ENCODE measurements at regions not wholly inside any gene's neighbourhood (a gene's known extent, or its start where the extent isn't known, plus 50 kb on each side); places are given as distances from the start of the nearest gene placed in this dataset.
"Not testable (repeated sequence)": the region's sequence is repeated elsewhere in the genome, so short reads cannot be mapped to it uniquely, and the experiment has no call there.

DNA sequence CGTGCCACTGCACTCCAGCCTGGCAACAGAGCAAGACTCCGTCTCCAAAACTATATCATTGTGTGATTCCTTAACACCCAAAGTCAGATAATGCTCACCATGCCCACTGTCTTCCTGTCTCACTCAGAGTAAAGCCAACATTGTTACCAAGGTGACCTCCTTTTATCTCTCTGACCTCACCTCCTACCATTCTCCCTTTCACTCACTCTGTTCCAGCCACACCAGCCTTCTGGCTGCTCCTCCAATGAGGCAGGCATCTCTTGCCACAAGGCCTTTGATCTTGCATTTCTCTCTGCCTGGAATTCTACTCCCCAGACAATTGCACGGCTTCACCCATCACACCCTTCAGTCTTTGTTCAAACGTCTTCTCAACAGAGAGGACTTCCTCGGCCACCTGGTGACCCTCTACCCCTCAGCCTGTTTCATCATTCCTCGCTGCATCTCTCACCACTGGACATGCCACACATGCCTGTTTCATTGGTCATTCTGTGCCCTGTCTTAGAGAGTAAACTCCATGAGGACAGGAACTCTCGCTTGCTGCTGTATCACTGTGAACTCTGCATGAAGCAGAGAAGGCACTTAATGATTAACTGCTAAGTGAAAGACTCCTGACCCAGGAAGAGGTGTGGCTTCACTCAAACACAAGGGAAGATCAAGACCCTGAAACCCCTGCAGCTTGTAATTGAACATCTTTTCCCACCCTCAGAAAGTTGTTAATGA, 67.1 kb upstream of the CAPZB start (continued):
- TF ChIP-seq, protein P1, sequence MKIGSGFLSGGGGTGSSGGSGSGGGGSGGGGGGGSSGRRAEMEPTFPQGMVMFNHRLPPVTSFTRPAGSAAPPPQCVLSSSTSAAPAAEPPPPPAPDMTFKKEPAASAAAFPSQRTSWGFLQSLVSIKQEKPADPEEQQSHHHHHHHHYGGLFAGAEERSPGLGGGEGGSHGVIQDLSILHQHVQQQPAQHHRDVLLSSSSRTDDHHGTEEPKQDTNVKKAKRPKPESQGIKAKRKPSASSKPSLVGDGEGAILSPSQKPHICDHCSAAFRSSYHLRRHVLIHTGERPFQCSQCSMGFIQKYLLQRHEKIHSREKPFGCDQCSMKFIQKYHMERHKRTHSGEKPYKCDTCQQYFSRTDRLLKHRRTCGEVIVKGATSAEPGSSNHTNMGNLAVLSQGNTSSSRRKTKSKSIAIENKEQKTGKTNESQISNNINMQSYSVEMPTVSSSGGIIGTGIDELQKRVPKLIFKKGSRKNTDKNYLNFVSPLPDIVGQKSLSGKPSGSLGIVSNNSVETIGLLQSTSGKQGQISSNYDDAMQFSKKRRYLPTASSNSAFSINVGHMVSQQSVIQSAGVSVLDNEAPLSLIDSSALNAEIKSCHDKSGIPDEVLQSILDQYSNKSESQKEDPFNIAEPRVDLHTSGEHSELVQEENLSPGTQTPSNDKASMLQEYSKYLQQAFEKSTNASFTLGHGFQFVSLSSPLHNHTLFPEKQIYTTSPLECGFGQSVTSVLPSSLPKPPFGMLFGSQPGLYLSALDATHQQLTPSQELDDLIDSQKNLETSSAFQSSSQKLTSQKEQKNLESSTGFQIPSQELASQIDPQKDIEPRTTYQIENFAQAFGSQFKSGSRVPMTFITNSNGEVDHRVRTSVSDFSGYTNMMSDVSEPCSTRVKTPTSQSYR (CRISPR knock-in tag; IDR thresholded peaks at IDR 0.05) = no peak
- TF ChIP-seq, protein P2, sequence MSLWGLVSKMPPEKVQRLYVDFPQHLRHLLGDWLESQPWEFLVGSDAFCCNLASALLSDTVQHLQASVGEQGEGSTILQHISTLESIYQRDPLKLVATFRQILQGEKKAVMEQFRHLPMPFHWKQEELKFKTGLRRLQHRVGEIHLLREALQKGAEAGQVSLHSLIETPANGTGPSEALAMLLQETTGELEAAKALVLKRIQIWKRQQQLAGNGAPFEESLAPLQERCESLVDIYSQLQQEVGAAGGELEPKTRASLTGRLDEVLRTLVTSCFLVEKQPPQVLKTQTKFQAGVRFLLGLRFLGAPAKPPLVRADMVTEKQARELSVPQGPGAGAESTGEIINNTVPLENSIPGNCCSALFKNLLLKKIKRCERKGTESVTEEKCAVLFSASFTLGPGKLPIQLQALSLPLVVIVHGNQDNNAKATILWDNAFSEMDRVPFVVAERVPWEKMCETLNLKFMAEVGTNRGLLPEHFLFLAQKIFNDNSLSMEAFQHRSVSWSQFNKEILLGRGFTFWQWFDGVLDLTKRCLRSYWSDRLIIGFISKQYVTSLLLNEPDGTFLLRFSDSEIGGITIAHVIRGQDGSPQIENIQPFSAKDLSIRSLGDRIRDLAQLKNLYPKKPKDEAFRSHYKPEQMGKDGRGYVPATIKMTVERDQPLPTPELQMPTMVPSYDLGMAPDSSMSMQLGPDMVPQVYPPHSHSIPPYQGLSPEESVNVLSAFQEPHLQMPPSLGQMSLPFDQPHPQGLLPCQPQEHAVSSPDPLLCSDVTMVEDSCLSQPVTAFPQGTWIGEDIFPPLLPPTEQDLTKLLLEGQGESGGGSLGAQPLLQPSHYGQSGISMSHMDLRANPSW (CRISPR knock-in tag; conservative IDR thresholded peaks at IDR 0.05; ENCODE audit: low read depth) = no peak

DNA sequence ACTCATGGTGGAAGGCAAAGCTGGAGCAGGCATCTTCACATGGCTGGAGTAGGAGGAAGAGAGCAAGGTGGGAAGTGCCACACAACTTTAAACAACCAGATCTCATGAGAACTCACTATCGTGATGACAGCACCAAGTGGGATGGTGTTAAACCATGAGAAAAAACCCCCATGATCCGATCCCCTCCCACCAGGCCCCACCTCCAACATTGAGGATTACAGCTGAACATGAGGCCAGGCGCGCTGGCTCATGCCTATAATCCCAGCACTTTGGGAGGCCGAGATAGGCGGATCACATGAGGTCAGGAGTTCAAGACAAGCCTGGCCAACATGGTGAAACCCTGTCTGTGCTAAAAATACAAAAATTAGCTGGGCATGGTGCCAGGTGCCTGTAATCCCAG, 66.5 kb upstream of the CAPZB start:
- H3K4me3 Mint-ChIP-seq; CTCF ChIA-PET; POLR2A ChIA-PET; DNase-seq (ENCODE audit: low spot score); H3K4me1 Mint-ChIP-seq; ATAC-seq; H3K27ac Mint-ChIP-seq: not testable (repeated sequence)
- peaks cover 31% of the 10 kb centered on the region for H3K36me3 Mint-ChIP-seq
- H3K27me3 Mint-ChIP-seq (ENCODE audit: low read depth) = peaks cover 29% of the 10 kb centered on the region
- peaks cover 56% of the 10 kb centered on the region for H3K9me3 Mint-ChIP-seq

DNA sequence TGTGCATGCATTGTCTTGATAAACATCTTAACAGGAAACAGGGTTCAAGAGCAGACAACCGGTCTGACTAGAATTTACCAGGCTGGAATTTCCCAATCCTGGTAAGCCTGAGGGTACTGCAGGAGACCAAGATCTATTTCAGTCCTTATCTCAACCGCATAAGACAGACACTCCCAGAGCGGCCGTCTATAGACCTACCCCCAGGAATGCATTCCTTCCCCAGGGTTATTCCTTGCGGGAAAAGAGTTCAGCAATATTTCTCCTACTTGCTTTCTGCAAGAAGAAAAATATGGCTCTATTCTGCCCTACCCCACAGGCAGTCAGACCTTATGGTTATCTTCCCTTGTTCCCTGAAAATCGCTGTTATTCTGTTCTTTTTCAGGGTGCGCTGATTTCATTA, 65.1 kb upstream of the CAPZB start:
- Mint-ChIP-seq H3K36me3 (peaks cover 44% of the 10 kb centered on the region), H3K9me3 (peaks cover 70% of the 10 kb centered on the region), H3K27me3 (ENCODE audit: low read depth) (peaks cover 38% of the 10 kb centered on the region)
- DNase-seq (ENCODE audit: low spot score); CTCF ChIA-PET; H3K27ac Mint-ChIP-seq; POLR2A ChIA-PET; H3K4me1 Mint-ChIP-seq; H3K4me3 Mint-ChIP-seq; ATAC-seq: not testable (repeated sequence)

DNA sequence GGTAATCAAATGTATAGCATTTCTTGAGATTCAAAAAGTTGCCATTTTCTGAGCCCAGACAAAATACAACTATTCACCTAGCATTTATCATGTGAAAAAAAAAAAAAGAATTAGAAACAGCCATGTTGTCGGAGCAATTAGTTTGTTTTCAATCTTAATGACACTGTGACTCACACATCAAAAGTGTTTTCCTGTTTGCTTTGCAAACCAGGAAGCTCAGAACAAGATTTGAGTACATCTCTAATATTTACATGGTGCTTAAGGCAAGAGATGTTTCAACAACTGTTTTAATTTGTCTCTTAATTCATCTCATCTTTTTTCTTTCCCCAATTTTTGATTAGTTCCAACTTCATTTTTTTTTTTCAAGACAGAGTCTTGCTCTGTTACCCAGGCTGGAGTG, 62.5 kb upstream of the CAPZB start:
- ATAC-seq = no peak
- TF ChIP-seq SMAD4 (CRISPR knock-in tag; IDR thresholded peaks at IDR 0.05) (no peak), NFYB (CRISPR knock-in tag; conservative IDR thresholded peaks at IDR 0.05; ENCODE audit: low read depth) (no peak), ZNF232 (CRISPR knock-in tag; IDR thresholded peaks at IDR 0.05) (no peak), ZNF423 (CRISPR knock-in tag; IDR thresholded peaks at IDR 0.05) (no peak)
- TF ChIP-seq, protein P3, sequence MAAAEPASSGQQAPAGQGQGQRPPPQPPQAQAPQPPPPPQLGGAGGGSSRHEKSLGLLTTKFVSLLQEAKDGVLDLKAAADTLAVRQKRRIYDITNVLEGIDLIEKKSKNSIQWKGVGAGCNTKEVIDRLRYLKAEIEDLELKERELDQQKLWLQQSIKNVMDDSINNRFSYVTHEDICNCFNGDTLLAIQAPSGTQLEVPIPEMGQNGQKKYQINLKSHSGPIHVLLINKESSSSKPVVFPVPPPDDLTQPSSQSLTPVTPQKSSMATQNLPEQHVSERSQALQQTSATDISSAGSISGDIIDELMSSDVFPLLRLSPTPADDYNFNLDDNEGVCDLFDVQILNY (CRISPR knock-in tag; IDR thresholded peaks at IDR 0.05) = no peak
- TF ChIP-seq, protein P4, sequence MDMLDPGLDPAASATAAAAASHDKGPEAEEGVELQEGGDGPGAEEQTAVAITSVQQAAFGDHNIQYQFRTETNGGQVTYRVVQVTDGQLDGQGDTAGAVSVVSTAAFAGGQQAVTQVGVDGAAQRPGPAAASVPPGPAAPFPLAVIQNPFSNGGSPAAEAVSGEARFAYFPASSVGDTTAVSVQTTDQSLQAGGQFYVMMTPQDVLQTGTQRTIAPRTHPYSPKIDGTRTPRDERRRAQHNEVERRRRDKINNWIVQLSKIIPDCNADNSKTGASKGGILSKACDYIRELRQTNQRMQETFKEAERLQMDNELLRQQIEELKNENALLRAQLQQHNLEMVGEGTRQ (CRISPR knock-in tag; IDR thresholded peaks at IDR 0.05) = no peak
- no peak overlapping the region for H3K27ac Mint-ChIP-seq
- peaks cover 33% of the 10 kb centered on the region for H3K27me3 Mint-ChIP-seq (ENCODE audit: low read depth)
- H3K4me3 Mint-ChIP-seq = no peak overlapping the region
- peaks cover 56% of the 10 kb centered on the region for H3K36me3 Mint-ChIP-seq
- no peaks in the 10 kb centered on the region for H3K4me1 Mint-ChIP-seq
- POLR2A ChIA-PET = no interaction called here
- CTCF ChIA-PET = no interaction called here
- H3K9me3 Mint-ChIP-seq = peaks cover 89% of the 10 kb centered on the region
- no peak for DNase-seq (ENCODE audit: low spot score)

DNA sequence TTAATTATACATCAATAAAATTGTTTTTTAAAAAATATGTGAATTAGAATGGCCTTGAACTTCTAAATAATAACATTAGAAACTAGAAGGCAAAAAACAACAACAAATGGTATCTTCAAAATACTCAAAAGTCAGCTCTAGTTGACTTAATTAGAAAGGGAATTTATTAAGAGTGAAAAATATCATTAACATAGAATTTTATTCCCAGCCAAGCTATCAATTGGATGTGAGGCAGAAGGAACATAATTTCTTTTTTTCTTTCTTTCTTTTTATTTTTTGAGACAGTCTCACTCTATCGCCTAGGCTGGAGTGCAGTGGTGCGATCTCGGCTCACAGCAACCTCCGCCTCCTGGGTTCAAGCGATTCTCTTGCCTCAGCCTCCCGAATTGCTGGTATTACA, 51.2 kb upstream of the CAPZB start:
- H3K4me1 Mint-ChIP-seq = no peaks in the 10 kb centered on the region
- H3K9me3 Mint-ChIP-seq = peaks cover 21% of the 10 kb centered on the region
- H3K27ac Mint-ChIP-seq = no peak overlapping the region
- ChIA-PET CTCF (no interaction called here), POLR2A (no interaction called here)
- H3K27me3 Mint-ChIP-seq (ENCODE audit: low read depth) = peaks cover 6% of the 10 kb centered on the region
- no peak overlapping the region for H3K4me3 Mint-ChIP-seq
- peaks cover 11% of the 10 kb centered on the region for H3K36me3 Mint-ChIP-seq
- no peak for DNase-seq (ENCODE audit: low spot score)
- ATAC-seq = no peak
- TF ChIP-seq ELF4 (CRISPR knock-in tag; IDR thresholded peaks at IDR 0.05; ENCODE audit: low read depth) = no peak
- no peak for TF ChIP-seq ZNF219 (CRISPR knock-in tag; IDR thresholded peaks at IDR 0.05; ENCODE audit: borderline replicate concordance)
- no peak for TF ChIP-seq FOXK1 (CRISPR knock-in tag; IDR thresholded peaks at IDR 0.05)
- no peak for TF ChIP-seq ETV6 (CRISPR knock-in tag; IDR thresholded peaks at IDR 0.05)
- TF ChIP-seq, protein P3 (CRISPR knock-in tag; IDR thresholded peaks at IDR 0.05) = no peak
- TF ChIP-seq, protein P5, sequence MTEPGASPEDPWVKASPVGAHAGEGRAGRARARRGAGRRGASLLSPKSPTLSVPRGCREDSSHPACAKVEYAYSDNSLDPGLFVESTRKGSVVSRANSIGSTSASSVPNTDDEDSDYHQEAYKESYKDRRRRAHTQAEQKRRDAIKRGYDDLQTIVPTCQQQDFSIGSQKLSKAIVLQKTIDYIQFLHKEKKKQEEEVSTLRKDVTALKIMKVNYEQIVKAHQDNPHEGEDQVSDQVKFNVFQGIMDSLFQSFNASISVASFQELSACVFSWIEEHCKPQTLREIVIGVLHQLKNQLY (CRISPR knock-in tag; IDR thresholded peaks at IDR 0.05) = no peak
- TF ChIP-seq GABPB1 (CRISPR knock-in tag; IDR thresholded peaks at IDR 0.05) = no peak
- no peak for TF ChIP-seq ZNF263 (CRISPR knock-in tag; IDR thresholded peaks at IDR 0.05; ENCODE audit: low read depth)
- TF ChIP-seq RORB (CRISPR knock-in tag; IDR thresholded peaks at IDR 0.05) = no peak
- no peak for TF ChIP-seq ESRRA (CRISPR knock-in tag; IDR thresholded peaks at IDR 0.05; ENCODE audit: borderline replicate concordance)
- TF ChIP-seq TEAD1 (CRISPR knock-in tag; IDR thresholded peaks at IDR 0.05) = no peak
- TF ChIP-seq GRHL2 (CRISPR knock-in tag; IDR thresholded peaks at IDR 0.05; ENCODE audit: insufficient replicate concordance, severe bottlenecking) = no peak
